GM21381 (cell line): ENCODE measurements at regions not wholly inside any gene's neighbourhood (a gene's known extent, or its start where the extent isn't known, plus 50 kb on each side); places are given as distances from the start of the nearest gene placed in this dataset.
"Not testable (repeated sequence)": the region's sequence is repeated elsewhere in the genome, so short reads cannot be mapped to it uniquely, and the experiment has no call there.

ENCODE experiments used
- ATAC-seq: cut with Tn5 transposase; IDR thresholded peaks from one replicate; pipeline ENCODE4 v1.9.1; 2021; ENCODE audit warnings: mild to moderate bottlenecking, moderate library complexity; ENCODE audit not compliant: unreplicated experiment

GRCh38 chr5:56733580-56733979, 81.8 kb upstream of the MAP3K1 start:
- ATAC-seq = no peak

GRCh38 chr5:56732121-56732520, 83.2 kb upstream of the MAP3K1 start:
- no peak for ATAC-seq

DNA sequence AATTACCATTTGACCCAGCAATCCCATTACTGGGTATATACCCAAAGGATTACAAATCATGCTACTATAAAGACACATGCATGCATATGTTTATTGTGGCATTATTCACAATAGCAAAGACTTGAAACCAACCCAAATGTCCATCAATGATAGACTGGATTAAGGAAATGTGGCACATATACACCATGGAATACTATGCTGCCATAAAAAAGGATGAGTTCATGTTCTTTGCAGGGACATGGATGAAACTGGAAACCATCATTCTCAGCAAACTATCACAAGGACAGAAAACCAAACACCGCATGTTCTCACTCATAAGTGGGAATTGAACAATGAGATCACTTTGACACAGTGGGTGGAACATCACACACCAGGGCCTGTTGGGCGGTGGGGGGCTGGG, 83.9 kb upstream of the MAP3K1 start:
- not testable (repeated sequence) for ATAC-seq

DNA sequence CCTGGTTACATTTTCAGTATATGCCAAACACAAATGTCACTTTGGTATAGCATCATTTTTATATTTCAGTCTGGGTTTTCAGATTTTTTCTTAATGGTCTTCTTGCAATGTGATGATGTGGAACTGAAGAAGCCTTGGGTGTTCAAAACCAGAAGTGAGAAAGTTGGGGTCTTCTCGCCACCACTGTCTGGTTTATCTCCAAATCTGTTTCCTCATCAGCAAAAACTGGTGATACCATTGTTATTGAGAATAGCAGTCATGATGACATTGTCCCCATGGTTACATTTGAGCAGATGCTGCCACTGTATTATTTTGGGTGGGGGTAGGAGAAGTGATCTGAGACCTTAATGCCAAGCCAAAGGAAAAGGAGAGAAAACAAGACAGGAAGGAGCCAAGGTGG, 85.9 kb upstream of the MAP3K1 start:
- ATAC-seq = no peak

- ATAC-seq = no peak
These were observed 89.5 kb upstream of the MAP3K1 start for GRCh38 chr5:56725711-56726411.

DNA sequence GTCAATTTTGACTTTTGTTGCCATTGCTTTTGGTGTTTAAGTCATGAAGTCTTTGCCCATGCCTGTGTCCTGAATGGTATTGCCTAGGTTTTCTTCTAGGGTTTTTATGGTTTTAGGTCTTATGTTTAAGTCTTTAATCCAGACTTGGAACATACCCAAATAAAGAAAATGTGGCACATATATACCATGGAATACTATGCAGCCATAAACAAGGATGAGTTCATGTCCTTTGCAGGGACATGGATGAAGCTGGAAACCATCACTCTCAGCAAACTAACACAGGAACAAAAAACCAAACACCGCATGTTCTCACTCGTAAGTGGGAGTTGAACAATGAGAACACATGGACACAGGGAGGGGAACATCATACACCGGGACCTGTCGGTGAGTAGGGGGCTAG, 90.5 kb upstream of the MAP3K1 start:
- not testable (repeated sequence) for ATAC-seq

DNA sequence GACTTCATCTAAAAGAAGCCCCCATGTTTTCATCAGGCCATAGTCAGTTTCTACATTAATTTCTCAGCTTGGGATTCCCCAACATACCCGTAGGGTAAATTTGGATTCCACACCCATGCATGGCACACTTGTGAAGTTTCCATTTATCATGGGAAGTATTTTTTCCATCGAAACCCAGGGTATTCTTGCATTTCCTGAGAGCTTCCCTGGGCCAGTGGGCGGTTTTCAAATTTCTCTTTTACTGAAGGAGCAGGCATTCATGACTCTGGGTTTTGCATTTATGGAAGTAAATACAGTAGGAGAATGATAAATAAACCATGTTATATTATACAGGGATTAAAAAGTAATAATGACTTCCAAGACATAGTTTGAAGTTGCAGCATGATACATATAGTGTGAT, 93.0 kb upstream of the MAP3K1 start:
- ATAC-seq = no peak

DNA sequence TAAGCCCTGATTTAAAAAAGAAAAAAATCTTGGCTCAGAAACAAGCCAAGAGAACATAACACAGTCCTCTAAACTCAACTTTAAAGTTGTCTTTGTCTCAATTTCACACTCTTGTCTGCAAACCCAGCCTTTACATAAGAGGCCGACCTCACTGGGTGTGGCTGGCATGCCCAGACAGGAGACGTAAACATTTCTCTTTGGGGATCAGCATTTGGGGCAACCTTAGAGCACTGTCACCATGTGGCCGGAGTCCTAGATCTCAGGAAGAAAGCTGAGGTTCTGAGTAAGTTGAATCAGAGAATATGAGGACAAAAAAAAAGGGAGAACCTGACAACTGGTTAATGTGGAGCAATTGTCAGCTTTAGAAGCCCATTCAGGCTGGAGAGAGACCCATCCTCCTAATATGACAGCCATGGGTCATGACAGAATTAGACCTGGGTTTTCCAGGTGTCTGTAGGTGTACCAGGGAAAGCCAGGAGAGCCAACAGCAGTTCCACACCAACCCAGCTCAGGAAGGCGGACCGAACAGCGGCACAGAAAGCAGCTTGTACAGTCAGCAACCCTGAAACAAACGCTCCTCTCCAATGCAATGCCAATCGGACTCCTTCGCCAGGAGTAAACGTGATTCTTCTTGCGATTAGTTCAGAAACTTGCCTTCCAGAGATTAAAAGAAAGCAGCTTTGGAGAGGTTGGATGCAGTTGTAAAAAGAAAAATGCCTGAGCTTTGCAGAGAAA, 97.9 kb upstream of the MAP3K1 start:
- ATAC-seq = no peak

DNA sequence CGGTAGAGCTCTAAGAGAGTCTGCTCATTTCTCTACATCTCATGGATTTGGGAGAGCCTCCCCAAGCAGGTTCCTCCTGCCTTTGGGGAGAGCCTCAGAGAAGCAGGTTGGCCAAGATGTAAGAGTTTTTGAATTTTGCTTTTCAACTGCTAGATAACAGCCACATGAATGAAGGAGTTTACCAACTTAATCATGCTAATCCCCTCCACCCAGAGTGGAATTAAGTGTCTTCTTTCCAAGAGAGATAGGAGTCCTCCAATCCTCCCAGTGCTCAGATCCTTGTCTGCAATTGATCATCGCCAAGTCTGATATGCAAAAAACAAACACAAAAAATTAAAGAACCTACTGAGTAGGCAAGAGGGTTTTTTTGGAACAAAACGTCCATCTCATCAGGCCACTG, 99.4 kb upstream of the MAP3K1 start:
- ATAC-seq = no peak

DNA sequence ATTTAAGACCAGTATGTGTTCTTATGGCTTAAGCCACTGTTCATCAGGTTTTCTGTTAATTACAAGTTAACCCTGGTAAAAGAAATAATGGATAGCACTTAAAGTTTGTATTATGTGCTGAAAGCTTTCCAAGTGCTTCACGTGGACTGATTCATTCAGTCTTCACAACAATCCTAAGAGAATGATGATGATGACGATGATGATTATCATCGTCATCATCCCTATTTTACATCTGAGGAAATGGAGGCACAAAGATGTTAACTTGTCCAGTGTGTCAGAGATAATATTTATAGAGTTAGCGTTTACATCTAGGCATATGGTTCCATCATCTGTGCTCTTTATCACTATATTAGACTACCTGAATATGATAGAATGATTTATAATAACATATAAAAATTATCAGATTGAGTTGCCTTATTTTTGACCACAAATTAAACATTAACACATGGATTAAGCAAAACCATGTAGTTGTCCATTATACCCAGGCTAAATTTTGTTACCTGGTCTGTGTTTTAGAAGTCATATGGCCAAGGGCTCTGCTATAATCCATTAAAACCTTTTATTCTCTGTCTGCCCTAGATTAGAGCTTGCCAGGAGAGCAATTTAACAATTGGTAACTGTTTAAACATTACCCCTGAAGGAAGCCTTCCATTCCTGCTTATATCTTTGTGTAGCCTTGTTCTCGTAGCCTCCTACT, 102.3 kb upstream of the MAP3K1 start:
- no peak for ATAC-seq

GRCh38 chr5:56710826-56711590, 104.3 kb upstream of the MAP3K1 start:
- ATAC-seq = no peak

DNA sequence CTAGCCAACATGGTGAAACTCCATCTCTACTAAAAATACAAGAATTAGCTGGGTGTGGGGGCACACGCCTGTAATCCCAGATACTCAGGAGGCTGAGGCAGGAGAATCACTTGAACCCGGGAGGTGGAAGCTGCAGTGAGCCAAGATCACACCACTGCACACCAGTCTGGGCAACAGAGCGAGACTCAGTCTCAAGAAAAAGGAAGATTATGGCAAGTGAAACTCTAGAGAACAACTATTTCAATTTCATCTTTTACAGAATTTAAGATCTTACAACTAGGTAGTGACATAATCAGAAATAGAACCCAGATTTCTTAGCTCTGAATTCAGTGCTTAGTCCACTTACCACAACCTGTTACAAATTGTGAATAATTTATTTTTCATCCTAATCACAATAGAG, 108.8 kb upstream of the MAP3K1 start:
- no peak for ATAC-seq

DNA sequence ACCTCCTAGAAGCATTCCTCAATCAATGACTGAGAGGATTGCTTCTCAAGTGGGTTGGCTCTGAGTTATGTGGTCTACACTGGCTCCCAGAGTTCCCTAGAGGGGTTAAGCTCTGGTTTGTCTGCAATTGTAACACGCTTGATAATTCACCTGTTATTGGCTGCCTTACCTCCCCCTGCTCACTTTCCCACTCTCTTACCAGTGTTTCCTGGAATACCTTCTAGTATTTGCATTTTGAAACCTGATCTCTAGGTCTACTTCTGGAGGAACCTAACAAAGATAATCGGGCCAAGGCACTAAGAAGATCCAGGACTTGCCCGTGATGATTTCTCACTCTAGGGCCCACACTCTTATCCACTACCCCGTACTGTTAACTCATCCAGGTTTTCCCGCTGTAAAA, 110.1 kb upstream of the MAP3K1 start:
- ATAC-seq = no peak

GRCh38 chr5:56703952-56704351, 111.4 kb upstream of the MAP3K1 start:
- ATAC-seq = no peak

DNA sequence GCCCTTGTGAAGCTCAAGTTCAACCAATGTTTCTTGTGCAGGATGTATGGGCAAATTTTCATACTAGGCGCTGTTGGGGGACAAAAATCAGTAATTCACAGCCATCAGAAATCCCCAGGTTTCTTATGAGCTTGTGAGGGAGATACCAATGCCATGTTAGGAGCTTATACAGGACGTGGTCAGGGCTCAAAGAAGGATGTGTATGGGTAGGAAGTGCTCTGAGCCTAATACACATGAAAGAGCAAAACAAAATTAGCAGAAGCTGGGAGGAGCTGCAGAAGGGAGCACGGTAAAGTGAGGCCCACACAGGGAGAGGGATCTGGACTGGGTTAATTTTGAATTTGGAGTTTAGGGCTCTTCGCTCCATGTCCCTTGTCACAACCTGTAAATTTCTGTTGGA, 114.6 kb upstream of the MAP3K1 start:
- no peak for ATAC-seq

GRCh38 chr5:56699538-56699937, 115.8 kb upstream of the MAP3K1 start:
- ATAC-seq = no peak

DNA sequence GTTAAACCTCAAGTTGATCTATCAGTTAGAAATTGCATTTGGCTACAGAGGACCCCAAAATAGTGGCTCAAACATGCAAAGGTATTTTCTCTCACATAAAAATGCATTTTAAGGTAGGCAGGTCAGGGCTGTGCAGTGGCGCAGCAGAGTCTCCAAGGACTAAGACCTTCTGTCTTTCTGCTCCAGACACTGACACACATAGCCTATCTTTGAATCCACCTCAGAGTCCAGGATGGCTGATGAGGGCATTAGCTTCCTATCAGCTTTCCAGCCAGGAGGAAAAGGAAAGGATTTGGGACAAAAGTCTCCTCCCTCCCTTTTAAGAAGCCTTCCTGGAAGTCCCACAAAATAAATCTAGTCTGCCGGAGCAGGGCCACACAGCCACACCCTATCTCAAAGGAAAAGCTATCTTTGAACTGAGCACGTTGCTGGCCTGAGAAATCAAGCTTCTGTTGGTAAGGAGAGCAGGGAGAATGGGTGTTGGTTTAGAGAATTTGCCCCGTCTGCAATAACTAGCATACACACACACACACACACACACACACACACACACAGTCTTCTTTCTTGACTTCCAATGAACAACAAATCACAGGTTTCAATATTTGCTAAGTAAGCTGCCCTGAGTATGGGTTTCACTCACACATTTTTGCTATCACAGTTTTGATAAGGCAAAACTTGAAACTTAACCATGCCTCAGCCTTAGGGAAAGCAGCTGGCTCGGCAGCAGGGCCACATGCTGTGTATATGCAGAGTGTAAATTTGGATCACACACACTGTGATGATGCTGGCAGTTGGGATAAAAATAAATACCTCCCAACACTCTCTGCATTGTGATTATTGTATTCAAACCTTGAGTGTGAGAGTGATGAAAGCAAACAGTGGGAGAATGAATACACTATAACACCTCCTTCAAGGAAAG, 116.6 kb upstream of the MAP3K1 start:
- ATAC-seq = no peak

GRCh38 chr5:56696900-56697299, 118.4 kb upstream of the MAP3K1 start:
- ATAC-seq = no peak

DNA sequence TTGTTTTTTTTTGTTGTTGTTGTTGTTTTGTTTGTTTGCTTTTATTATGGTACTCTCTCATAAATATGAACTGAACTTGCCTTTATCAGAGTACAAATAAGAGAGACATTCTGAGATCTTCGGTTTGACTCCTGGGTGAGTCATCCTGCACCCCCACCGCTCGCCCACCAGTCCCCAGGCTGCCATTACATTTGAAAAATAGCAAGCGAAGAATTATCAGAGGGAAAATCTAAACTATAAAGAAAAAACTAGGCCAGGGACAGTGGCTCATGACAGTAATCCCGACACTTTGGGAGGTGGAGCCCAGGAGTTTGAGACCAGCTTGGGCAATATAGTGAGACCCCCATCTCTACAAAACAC, 122.1 kb upstream of the MAP3K1 start:
- ATAC-seq = no peak
